ENCODE measurements at regions not wholly inside any gene's neighbourhood (a gene's known extent, or its start where the extent isn't known, plus 50 kb on each side); places are given as distances from the start of the nearest gene placed in this dataset.

DNA sequence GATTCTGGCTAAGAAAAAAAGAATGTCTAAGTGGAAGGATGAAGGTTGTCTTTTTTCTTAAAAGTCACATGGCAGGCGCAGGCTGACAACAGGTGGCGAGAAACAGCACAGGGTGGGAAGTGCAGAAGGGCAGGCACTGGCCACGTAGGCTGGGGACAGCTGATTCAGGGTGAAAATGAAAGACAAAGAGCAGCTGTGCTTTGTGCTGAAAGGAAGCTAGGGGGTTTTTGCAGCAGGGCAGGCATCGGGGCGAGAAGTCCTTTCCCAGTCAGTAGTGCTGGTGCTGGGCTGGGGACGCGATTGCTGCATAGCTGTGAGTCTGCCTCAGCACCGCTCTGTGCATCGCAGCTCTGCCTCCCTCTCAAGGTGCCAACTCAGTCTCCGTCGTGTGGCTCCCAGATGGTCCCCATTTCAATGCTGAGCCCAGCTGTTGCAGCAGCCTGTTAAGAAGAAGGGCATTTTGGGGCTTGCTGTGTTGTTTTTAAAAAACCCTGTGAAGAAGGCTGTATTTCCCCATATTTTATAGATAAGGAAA, 183.1 kb upstream of the CCL2 start:
- TF ChIP-seq, protein P1, sequence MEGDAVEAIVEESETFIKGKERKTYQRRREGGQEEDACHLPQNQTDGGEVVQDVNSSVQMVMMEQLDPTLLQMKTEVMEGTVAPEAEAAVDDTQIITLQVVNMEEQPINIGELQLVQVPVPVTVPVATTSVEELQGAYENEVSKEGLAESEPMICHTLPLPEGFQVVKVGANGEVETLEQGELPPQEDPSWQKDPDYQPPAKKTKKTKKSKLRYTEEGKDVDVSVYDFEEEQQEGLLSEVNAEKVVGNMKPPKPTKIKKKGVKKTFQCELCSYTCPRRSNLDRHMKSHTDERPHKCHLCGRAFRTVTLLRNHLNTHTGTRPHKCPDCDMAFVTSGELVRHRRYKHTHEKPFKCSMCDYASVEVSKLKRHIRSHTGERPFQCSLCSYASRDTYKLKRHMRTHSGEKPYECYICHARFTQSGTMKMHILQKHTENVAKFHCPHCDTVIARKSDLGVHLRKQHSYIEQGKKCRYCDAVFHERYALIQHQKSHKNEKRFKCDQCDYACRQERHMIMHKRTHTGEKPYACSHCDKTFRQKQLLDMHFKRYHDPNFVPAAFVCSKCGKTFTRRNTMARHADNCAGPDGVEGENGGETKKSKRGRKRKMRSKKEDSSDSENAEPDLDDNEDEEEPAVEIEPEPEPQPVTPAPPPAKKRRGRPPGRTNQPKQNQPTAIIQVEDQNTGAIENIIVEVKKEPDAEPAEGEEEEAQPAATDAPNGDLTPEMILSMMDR (IDR thresholded peaks at IDR 0.05), result no peak
- intact Hi-C loops (cut with micrococcal nuclease), result no loop called here
- no peak overlapping the region for H3K4me3 Mint-ChIP-seq
- H3K79me2 ChIP-seq (ENCODE audit: insufficient read depth, low read length), result no peaks in the 10 kb centered on the region
- no peak overlapping the region for H2AFZ ChIP-seq (ENCODE audit: insufficient read depth, low read depth, low read length, poor library complexity, severe bottlenecking)
- no peak for DNase-seq
- no peak overlapping the region for H3K4me2 ChIP-seq (replicated peaks; ENCODE audit: extremely low read depth, low read length, poor library complexity, severe bottlenecking)
- no peak overlapping the region for H3K27ac ChIP-seq (ENCODE audit: low read depth in 1 of 2, low read length in 2 of 2)
- WGBS (ENCODE audit: insufficient coverage), result 93% methylated on average over 9 of the region's 11 CpGs
- no peaks in the 10 kb centered on the region for H3K36me3 ChIP-seq (replicated peaks in 1 of 2; ENCODE audit: control insufficient read depth in 1 of 2, insufficient read depth in 2 of 2, low read length in 2 of 2)
- no peak overlapping the region for H3K4me3 ChIP-seq (replicated peaks in 1 of 3; ENCODE audit: low read depth in 2 of 3, low read length in 3 of 3)
- H3K9me3 ChIP-seq (replicated peaks in 1 of 2; ENCODE audit: control insufficient read depth in 1 of 2, insufficient read depth in 1 of 2, low read length in 2 of 2), result no peaks in the 10 kb centered on the region
- no peak overlapping the region for H3K9ac ChIP-seq (ENCODE audit: insufficient read depth, low read length, poor library complexity, severe bottlenecking)
- peaks cover 0 to 9% (median 4%) of the 10 kb centered on the region in 7 donors for H3K9me3 Mint-ChIP-seq
- H3K4me1 Mint-ChIP-seq, result no peaks in the 10 kb centered on the region
- no peaks in the 10 kb centered on the region for H4K20me1 ChIP-seq (ENCODE audit: insufficient read depth, low read length)
- H3K27ac Mint-ChIP-seq, result no peak overlapping the region
- H3K27me3 ChIP-seq (ENCODE audit: control insufficient read depth in 2 of 2, insufficient read depth in 2 of 2, low read length in 2 of 2), result no peaks in the 10 kb centered on the region
- no peaks in the 10 kb centered on the region for H3K36me3 Mint-ChIP-seq
- peaks cover 0 to 3% (median 3%) of the 10 kb centered on the region in 3 donors for H3K27me3 Mint-ChIP-seq (ENCODE audit: low read depth in 3 of 3)
- H3K4me1 ChIP-seq (ENCODE audit: control insufficient read depth in 1 of 2, insufficient read depth in 2 of 2, low read length in 2 of 2), result no peaks in the 10 kb centered on the region

DNA sequence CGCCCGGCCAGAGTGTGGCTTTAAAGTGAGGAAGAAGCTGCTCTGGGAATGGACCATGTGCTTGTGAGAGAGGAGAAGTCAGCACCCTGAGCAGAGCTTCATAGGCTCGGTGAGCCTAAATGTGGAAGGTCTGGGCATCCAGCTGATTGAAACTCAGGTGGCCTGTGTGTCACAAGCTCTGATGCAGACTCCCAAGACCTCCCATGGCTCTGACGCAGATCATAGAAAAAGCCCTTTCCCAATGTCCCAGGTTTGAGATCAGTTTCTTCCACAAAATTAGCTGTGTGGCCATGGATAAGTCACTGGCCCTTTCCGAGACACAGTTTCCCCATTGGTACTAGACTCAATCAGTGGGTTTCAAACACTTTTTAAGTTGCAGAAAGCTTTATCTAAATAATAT, 180.0 kb upstream of the CCL2 start:
- Histone ChIP-seq H2AFZ (ENCODE audit: insufficient read depth, low read depth, low read length, poor library complexity, severe bottlenecking) (no peak overlapping the region), H3K4me1 (ENCODE audit: control insufficient read depth in 1 of 2, insufficient read depth in 2 of 2, low read length in 2 of 2) (no peaks in the 10 kb centered on the region), H3K79me2 (ENCODE audit: insufficient read depth, low read length) (no peaks in the 10 kb centered on the region), H3K9ac (ENCODE audit: insufficient read depth, low read length, poor library complexity, severe bottlenecking) (no peak overlapping the region), H3K36me3 (replicated peaks in 1 of 2; ENCODE audit: control insufficient read depth in 1 of 2, insufficient read depth in 2 of 2, low read length in 2 of 2) (no peaks in the 10 kb centered on the region), H3K27me3 (ENCODE audit: control insufficient read depth in 2 of 2, insufficient read depth in 2 of 2, low read length in 2 of 2) (no peaks in the 10 kb centered on the region), H4K20me1 (ENCODE audit: insufficient read depth, low read length) (no peaks in the 10 kb centered on the region), H3K9me3 (replicated peaks in 1 of 2; ENCODE audit: control insufficient read depth in 1 of 2, insufficient read depth in 1 of 2, low read length in 2 of 2) (no peaks in the 10 kb centered on the region), H3K4me2 (replicated peaks; ENCODE audit: extremely low read depth, low read length, poor library complexity, severe bottlenecking) (no peak overlapping the region), H3K27ac (ENCODE audit: low read depth in 1 of 2, low read length in 2 of 2) (no peak overlapping the region), H3K4me3 (replicated peaks in 1 of 3; ENCODE audit: low read depth in 2 of 3, low read length in 3 of 3) (no peak overlapping the region)
- intact Hi-C loops (cut with micrococcal nuclease), result no loop called here
- Mint-ChIP-seq H3K27me3 (ENCODE audit: low read depth in 3 of 3) (peaks cover 1 to 8% (median 2%) of the 10 kb centered on the region in 3 donors), H3K9me3 (peaks cover 0 to 9% (median 4%) of the 10 kb centered on the region in 7 donors), H3K36me3 (no peaks in the 10 kb centered on the region), H3K27ac (no peak overlapping the region), H3K4me1 (no peaks in the 10 kb centered on the region), H3K4me3 (no peak overlapping the region)
- WGBS (ENCODE audit: insufficient coverage), result 90% methylated on average over 4 of the region's 5 CpGs
- TF ChIP-seq, protein P1 (IDR thresholded peaks at IDR 0.05), result no peak
- DNase-seq, result no peak

Data from CD14-positive monocyte (primary cell).